Peyer's patch (tissue), 4 donors: ENCODE measurements at regions not wholly inside any gene's neighbourhood (a gene's known extent, or its start where the extent isn't known, plus 50 kb on each side); places are given as distances from the start of the nearest gene placed in this dataset.
"Not testable (repeated sequence)": the region's sequence is repeated elsewhere in the genome, so short reads cannot be mapped to it uniquely, and the experiment has no call there.

Experiments used
- DNase-seq, 3 donors: peaks; one replicate each; pipeline ENCODE4 v3.0.0-alpha.2; 2017 to 2019
- H3K27ac ChIP-seq, 4 donors: fragments of 200-600 bp; sonication (generic); one replicate each; pipeline ENCODE4 v1.5.1; 2016 to 2019
- H3K27me3 ChIP-seq, 2 donors: fragments of 200-600 bp; sonication (generic); one replicate each; pipeline ENCODE4 v1.5.1; 2019
- H3K36me3 ChIP-seq, 3 donors: fragments of 200-600 bp; sonication (generic); one replicate each; pipeline ENCODE4 v1.5.1; 2016 to 2019
- H3K4me1 ChIP-seq, 4 donors: fragments of 200-600 bp; sonication (generic); one replicate each; pipeline ENCODE4 v1.5.1; 2016 to 2019
- H3K4me3 ChIP-seq, 4 donors: fragments of 200-600 bp; sonication (generic); 1 replicate in 3 of 4; 2 replicates in 1 of 4; pipeline ENCODE4 v1.5.1; 2016 to 2019; ENCODE audit warnings: mild to moderate bottlenecking in 1 of 4
- H3K9me3 ChIP-seq, 4 donors: fragments of 200-600 bp; sonication (generic); one replicate each; pipeline ENCODE4 v1.5.1; 2016 to 2019; ENCODE audit warnings: mild to moderate bottlenecking in 1 of 4
- POLR2A ChIP-seq, 2 donors: fragments of 450-650 bp; IDR thresholded peaks; one replicate each; pipeline ENCODE4 v1.5.1; 2017; ENCODE audit warnings: antibody characterized with exemption in 2 of 2, mild to moderate bottlenecking in 2 of 2, moderate library complexity in 2 of 2
- TF ChIP-seq, protein P1 (sequence below), 6 experiments: fragments of 450-650 bp in 4 of 6; fragments of 200-600 bp in 2 of 6; sonication (generic) in 1 of 6; IDR thresholded peaks; one replicate each; pipeline ENCODE4 v1.5.1; 2017 to 2019; ENCODE audit warnings: antibody characterized with exemption in 6 of 6, mild to moderate bottlenecking in 3 of 6, moderate library complexity in 1 of 6

- Histone ChIP-seq H3K27me3 (no peaks in the 10 kb centered on the region), H3K9me3 (no peaks in the 10 kb centered on the region), H3K4me1 (no peaks in the 10 kb centered on the region), H3K27ac (no peak overlapping the region), H3K4me3 (no peak overlapping the region), H3K36me3 (no peaks in the 10 kb centered on the region)
- TF ChIP-seq, protein P1, sequence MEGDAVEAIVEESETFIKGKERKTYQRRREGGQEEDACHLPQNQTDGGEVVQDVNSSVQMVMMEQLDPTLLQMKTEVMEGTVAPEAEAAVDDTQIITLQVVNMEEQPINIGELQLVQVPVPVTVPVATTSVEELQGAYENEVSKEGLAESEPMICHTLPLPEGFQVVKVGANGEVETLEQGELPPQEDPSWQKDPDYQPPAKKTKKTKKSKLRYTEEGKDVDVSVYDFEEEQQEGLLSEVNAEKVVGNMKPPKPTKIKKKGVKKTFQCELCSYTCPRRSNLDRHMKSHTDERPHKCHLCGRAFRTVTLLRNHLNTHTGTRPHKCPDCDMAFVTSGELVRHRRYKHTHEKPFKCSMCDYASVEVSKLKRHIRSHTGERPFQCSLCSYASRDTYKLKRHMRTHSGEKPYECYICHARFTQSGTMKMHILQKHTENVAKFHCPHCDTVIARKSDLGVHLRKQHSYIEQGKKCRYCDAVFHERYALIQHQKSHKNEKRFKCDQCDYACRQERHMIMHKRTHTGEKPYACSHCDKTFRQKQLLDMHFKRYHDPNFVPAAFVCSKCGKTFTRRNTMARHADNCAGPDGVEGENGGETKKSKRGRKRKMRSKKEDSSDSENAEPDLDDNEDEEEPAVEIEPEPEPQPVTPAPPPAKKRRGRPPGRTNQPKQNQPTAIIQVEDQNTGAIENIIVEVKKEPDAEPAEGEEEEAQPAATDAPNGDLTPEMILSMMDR (IDR thresholded peaks at IDR 0.05) = no peak
- no peak for TF ChIP-seq POLR2A (IDR thresholded peaks at IDR 0.05)
- DNase-seq = no peak
Measured at GRCh38 chr20:53808733-53809132, 215.1 kb upstream of the ZNF217 start.

DNA sequence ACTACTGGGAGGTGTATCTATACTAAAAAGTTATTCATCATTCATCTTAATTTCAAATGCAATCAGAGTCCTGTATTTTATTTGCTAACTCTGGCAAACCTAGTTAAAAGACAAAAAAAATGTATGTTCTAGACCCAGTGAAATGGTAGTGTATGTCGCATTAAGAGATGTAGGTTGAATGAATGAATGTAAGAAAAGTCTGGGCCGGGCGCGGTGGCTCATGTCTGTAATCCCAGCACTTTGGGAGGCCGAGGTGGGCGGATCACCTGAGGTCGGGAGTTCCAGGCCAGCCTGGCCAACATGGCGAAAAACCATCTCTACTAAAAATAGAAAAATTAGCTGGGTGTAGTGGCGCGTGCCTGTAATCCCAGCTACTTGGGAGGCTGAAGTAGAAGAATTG, 214.7 kb upstream of the ZNF217 start:
- not testable (repeated sequence) for H3K27ac ChIP-seq, DNase-seq, H3K9me3 ChIP-seq, H3K27me3 ChIP-seq, H3K4me1 ChIP-seq, H3K36me3 ChIP-seq, H3K4me3 ChIP-seq

- no peaks in the 10 kb centered on the region for H3K36me3 ChIP-seq
- H3K27ac ChIP-seq = no peak overlapping the region
- no peaks in the 10 kb centered on the region for H3K9me3 ChIP-seq
- no peak for DNase-seq
- no peak overlapping the region for H3K4me3 ChIP-seq
- peaks cover 0 to under 1% (median 0%) of the 10 kb centered on the region in 4 donors for H3K4me1 ChIP-seq
- TF ChIP-seq, protein P1 (IDR thresholded peaks at IDR 0.05) = no peak
- no peak for TF ChIP-seq POLR2A (IDR thresholded peaks at IDR 0.05)
- H3K27me3 ChIP-seq = no peaks in the 10 kb centered on the region
Measured at GRCh38 chr20:53806683-53807401, 213.2 kb upstream of the ZNF217 start.

DNA sequence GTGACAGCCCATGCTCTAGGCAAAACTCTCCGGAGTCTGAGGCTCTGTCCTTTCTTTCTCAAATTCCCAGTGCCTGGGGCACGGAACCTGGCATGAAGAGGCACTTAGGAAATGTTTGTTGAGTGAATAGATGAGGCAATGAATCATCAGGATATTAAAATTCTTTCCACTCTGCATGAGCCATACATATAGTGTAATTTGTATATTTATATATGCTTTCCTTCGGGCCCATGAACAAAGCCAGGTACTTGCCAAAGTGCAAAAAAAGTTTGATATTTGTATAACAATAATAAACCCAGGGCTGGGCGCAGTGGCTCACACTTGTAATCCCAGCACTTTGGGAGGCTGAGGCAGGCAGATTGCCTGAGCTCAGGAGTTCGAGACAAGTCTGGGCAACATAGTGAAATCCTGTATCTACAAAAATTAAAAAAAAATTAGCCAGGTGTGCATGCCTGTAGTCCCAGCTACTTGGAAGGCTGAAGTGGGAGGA, 212.3 kb upstream of the ZNF217 start:
- TF ChIP-seq, protein P1 (IDR thresholded peaks at IDR 0.05) = no peak
- TF ChIP-seq POLR2A (IDR thresholded peaks at IDR 0.05) = no peak
- Histone ChIP-seq H3K27me3 (no peaks in the 10 kb centered on the region), H3K4me1 (peaks cover 0 to 9% (median 0%) of the 10 kb centered on the region in 4 donors), H3K9me3 (no peaks in the 10 kb centered on the region), H3K27ac (no peak overlapping the region), H3K4me3 (no peak overlapping the region), H3K36me3 (no peaks in the 10 kb centered on the region)
- DNase-seq = no peak

- Histone ChIP-seq H3K27ac (no peak overlapping the region), H3K27me3 (no peaks in the 10 kb centered on the region), H3K4me3 (no peak overlapping the region), H3K9me3 (no peaks in the 10 kb centered on the region), H3K36me3 (no peaks in the 10 kb centered on the region), H3K4me1 (peaks cover 0 to 10% (median 0%) of the 10 kb centered on the region in 4 donors)
- TF ChIP-seq POLR2A (IDR thresholded peaks at IDR 0.05) = no peak
- TF ChIP-seq, protein P1 (IDR thresholded peaks at IDR 0.05) = no peak
- no peak for DNase-seq
Measured at GRCh38 chr20:53804920-53805894, 211.6 kb upstream of the ZNF217 start.

DNA sequence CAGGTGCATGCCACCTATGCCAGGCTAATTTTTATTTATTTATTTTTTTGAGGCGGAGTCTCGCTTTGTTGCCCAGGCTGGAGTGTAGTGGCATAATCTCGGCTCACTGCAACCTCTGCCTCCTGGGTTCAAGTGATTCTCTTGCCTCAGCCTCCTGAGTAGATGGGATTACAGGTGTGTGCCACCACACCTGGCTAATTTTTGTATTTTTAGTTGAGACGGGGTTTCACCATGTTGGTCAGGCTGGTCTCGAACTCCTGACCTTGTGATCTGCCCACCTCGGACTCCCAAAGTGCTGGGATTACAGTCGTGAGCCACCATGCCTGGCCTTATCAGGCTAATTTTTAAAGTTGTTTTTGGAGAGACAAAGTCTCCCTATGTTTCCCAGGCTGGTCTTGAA, 210.7 kb upstream of the ZNF217 start:
- not testable (repeated sequence) for H3K4me3 ChIP-seq, H3K4me1 ChIP-seq, H3K27ac ChIP-seq, H3K36me3 ChIP-seq, DNase-seq, H3K9me3 ChIP-seq, H3K27me3 ChIP-seq
